H1 (cell line): ENCODE measurements at regions not wholly inside any gene's neighbourhood (a gene's known extent, or its start where the extent isn't known, plus 50 kb on each side); places are given as distances from the start of the nearest gene placed in this dataset.

Experiments used
- CTCF ChIA-PET: fragments of 300-600 bp; sonication (Branson Sonifier 250); formaldehyde crosslinking; loops from one replicate; lab custom pipeline; 2021; ENCODE audit not compliant: partially characterized antibody; lab: Charles Lee
- POLR2A ChIA-PET: fragments of 300-600 bp; sonication (Branson Sonifier 250); formaldehyde crosslinking; loops from one replicate; lab custom pipeline; 2021; ENCODE audit warnings: inconsistent platforms; ENCODE audit not compliant: partially characterized antibody; lab: Charles Lee
- DNase-seq, 2 experiments: peaks; one replicate each; pipeline versions ENCODE4 v3.0.0 to v3.0.0-alpha.2; 2010 to 2022; ENCODE audit warnings: low spot score in 2 of 2, low read depth in 1 of 2, mixed read lengths in 1 of 2
- FAIRE-seq: peaks from 2 replicates; lab custom pipeline; 2011; peaks lifted over from hg19 to GRCh38; lab: Jason Lieb, UNC
- H2AFZ ChIP-seq: 2 replicates; pipeline ENCODE4 v1.8.1; 2012; ENCODE audit warnings: low read length, inconsistent platforms
- H2AK5ac ChIP-seq: 2 replicates; pipeline ENCODE4 v1.6.1; 2013; ENCODE audit warnings: low read depth, low read length
- H2BK120ac ChIP-seq: replicated peaks from 2 replicates; pipeline ENCODE3; 2013; ENCODE audit warnings: low read depth, low read length, inconsistent platforms
- H2BK12ac ChIP-seq: 2 replicates; pipeline ENCODE4 v1.6.1; 2013; ENCODE audit warnings: low read depth, low read length
- H2BK15ac ChIP-seq: 2 replicates; pipeline ENCODE4 v1.6.1; 2013; ENCODE audit warnings: low read length
- H2BK20ac ChIP-seq: 2 replicates; pipeline ENCODE4 v1.6.1; 2013; ENCODE audit warnings: low read length
- H2BK5ac ChIP-seq: 2 replicates; pipeline ENCODE4 v1.6.1; 2013; ENCODE audit warnings: low read depth, low read length
- H3K14ac ChIP-seq: 2 replicates; pipeline ENCODE4 v1.6.1; 2013; ENCODE audit warnings: inconsistent platforms; ENCODE audit not compliant: insufficient read length
- H3K18ac ChIP-seq: 2 replicates; pipeline ENCODE4 v1.6.1; 2013; ENCODE audit warnings: low read length; ENCODE audit errors: extremely low read depth
- H3K23ac ChIP-seq: 2 replicates; pipeline ENCODE4 v1.6.1; 2013; ENCODE audit warnings: inconsistent platforms; ENCODE audit not compliant: insufficient read length
- H3K23me2 ChIP-seq: 2 replicates; pipeline ENCODE4 v1.6.1; 2013; ENCODE audit warnings: low read depth, low read length
- H3K27ac ChIP-seq: 2 replicates; pipeline ENCODE4 v1.6.1; 2011; ENCODE audit warnings: low read depth, low read length, inconsistent platforms
- H3K27me3 ChIP-seq, 4 experiments: replicated peaks in 1 of 4; 1 replicate in 1 of 4; 2 replicates in 3 of 4; pipeline versions ENCODE4 v1.6.1 to v1.8.1; 2011 to 2013; ENCODE audit warnings: low read length in 3 of 4, mild to moderate bottlenecking in 3 of 4, inconsistent platforms in 2 of 4, mixed read lengths in 2 of 4, moderate library complexity in 1 of 4; ENCODE audit not compliant: control insufficient read depth in 3 of 4, insufficient read depth in 3 of 4; ENCODE audit errors: extremely low read depth in 1 of 4
- H3K36me3 ChIP-seq, 4 experiments: 2 replicates each; pipeline versions ENCODE4 v1.6.1 to v1.8.1; 2011 to 2013; ENCODE audit warnings: mild to moderate bottlenecking in 4 of 4, low read length in 3 of 4, moderate library complexity in 2 of 4, control low read depth in 1 of 4, inconsistent platforms in 1 of 4; ENCODE audit not compliant: insufficient read depth in 4 of 4, control insufficient read depth in 2 of 4
- H3K4ac ChIP-seq: replicated peaks from 2 replicates; pipeline ENCODE3; 2013; ENCODE audit warnings: low read length, low read depth, mixed read lengths, inconsistent platforms; ENCODE audit not compliant: insufficient read length
- H3K4me1 ChIP-seq, 4 experiments: replicated peaks in 1 of 4; 1 replicate in 1 of 4; 2 replicates in 3 of 4; pipeline versions ENCODE4 v1.6.1 to v1.8.1; 2011 to 2013; ENCODE audit warnings: low read length in 3 of 4, inconsistent platforms in 2 of 4, mixed read lengths in 1 of 4; ENCODE audit not compliant: insufficient read depth in 4 of 4, control insufficient read depth in 3 of 4
- H3K4me2 ChIP-seq, 2 experiments: 2 replicates each; pipeline versions ENCODE4 v1.6.1 to v1.8.1; 2011 to 2013; ENCODE audit warnings: low read depth in 2 of 2, low read length in 2 of 2, control low read depth in 1 of 2, inconsistent platforms in 1 of 2, mild to moderate bottlenecking in 1 of 2; ENCODE audit not compliant: insufficient read depth in 1 of 2
- H3K4me3 ChIP-seq, 4 experiments: fragments of 200-600, 300-600 bp in 1 of 4; sonication (generic), shearing (Covaris generic), sonication (Bioruptor Twin) in 1 of 4; 2 replicates each; pipeline versions ENCODE4 v1.5.1 to v1.8.1; 2011 to 2016; ENCODE audit warnings: low read length in 4 of 4, low read depth in 3 of 4, control low read depth in 2 of 4, inconsistent platforms in 2 of 4, mild to moderate bottlenecking in 2 of 4, mixed read lengths in 1 of 4, moderate library complexity in 1 of 4; ENCODE audit not compliant: insufficient read depth in 2 of 4; ENCODE audit errors: extremely low read depth in 1 of 4
- H3K56ac ChIP-seq: replicated peaks from 2 replicates; pipeline ENCODE3; 2013; ENCODE audit warnings: low read depth, mild to moderate bottlenecking, mixed read lengths, low read length, inconsistent platforms; ENCODE audit not compliant: insufficient read length
- H3K79me1 ChIP-seq: 2 replicates; pipeline ENCODE4 v1.6.1; 2013; ENCODE audit warnings: low read depth, low read length, control low read depth
- H3K79me2 ChIP-seq, 2 experiments: 2 replicates each; pipeline versions ENCODE4 v1.6.1 to v1.8.1; 2012 to 2013; ENCODE audit warnings: low read length in 2 of 2, mild to moderate bottlenecking in 2 of 2, inconsistent platforms in 1 of 2; ENCODE audit not compliant: insufficient read depth in 2 of 2, control insufficient read depth in 1 of 2
- H3K9ac ChIP-seq, 4 experiments: replicated peaks in 1 of 4; 1 replicate in 1 of 4; 2 replicates in 3 of 4; pipeline versions ENCODE4 v1.6.1 to v1.8.1; 2011 to 2013; ENCODE audit warnings: low read depth in 3 of 4, low read length in 3 of 4, control low read depth in 2 of 4, mild to moderate bottlenecking in 2 of 4, moderate library complexity in 2 of 4, inconsistent platforms in 1 of 4; ENCODE audit errors: extremely low read depth in 1 of 4
- H3K9me3 ChIP-seq, 2 experiments: 2 replicates each; pipeline versions ENCODE4 v1.6.1 to v1.8.1; 2012 to 2013; ENCODE audit warnings: mild to moderate bottlenecking in 2 of 2, moderate library complexity in 2 of 2, control low read depth in 1 of 2, inconsistent platforms in 1 of 2, low read depth in 1 of 2, low read length in 1 of 2, mixed read lengths in 1 of 2; ENCODE audit not compliant: insufficient read depth in 2 of 2
- H4K20me1 ChIP-seq, 2 experiments: replicated peaks in 1 of 2; 2 replicates each; pipeline versions ENCODE3 to v1.8.1; 2011 to 2013; ENCODE audit warnings: inconsistent platforms in 2 of 2, low read length in 2 of 2, mild to moderate bottlenecking in 1 of 2; ENCODE audit not compliant: insufficient read depth in 2 of 2, control insufficient read depth in 1 of 2
- H4K5ac ChIP-seq: 2 replicates; pipeline ENCODE4 v1.6.1; 2013; ENCODE audit warnings: low read length, low read depth, mixed read lengths, inconsistent platforms; ENCODE audit not compliant: insufficient read length
- H4K8ac ChIP-seq: 2 replicates; pipeline ENCODE4 v1.8.0; 2013; ENCODE audit warnings: mild to moderate bottlenecking, moderate library complexity, low read length, inconsistent platforms; ENCODE audit not compliant: insufficient read depth; ENCODE audit errors: extremely low read depth
- H4K91ac ChIP-seq: replicated peaks from 2 replicates; pipeline ENCODE3; 2013; ENCODE audit warnings: low read length, mixed read lengths, inconsistent platforms; ENCODE audit not compliant: insufficient read length
- CBX8 ChIP-seq: fragments of 300-800, 300-1000 bp; sonication (generic); IDR thresholded peaks from 2 replicates; pipeline ENCODE4 v1.7.1; 2016; ENCODE audit warnings: low read depth, low read length, borderline replicate concordance
- CEBPB ChIP-seq: IDR thresholded peaks from 2 replicates; pipeline ENCODE4 v1.6.1; 2012; ENCODE audit warnings: low read depth, low read length
- CHD2 ChIP-seq: IDR thresholded peaks from 2 replicates; pipeline ENCODE4 v1.6.1; 2012; ENCODE audit warnings: low read length, improper control_type of control experiment
- FOSL1 ChIP-seq: IDR thresholded peaks from 2 replicates; pipeline ENCODE4 v1.6.1; 2011; ENCODE audit warnings: mild to moderate bottlenecking, low read depth, low read length, moderate library complexity; ENCODE audit not compliant: insufficient read depth
- POU5F1 ChIP-seq: IDR thresholded peaks from 2 replicates; pipeline ENCODE4 v1.6.1; 2011; ENCODE audit warnings: low read depth, mild to moderate bottlenecking, low read length, moderate library complexity
- RAD21 ChIP-seq, 2 experiments: IDR thresholded peaks in 1 of 2; conservative IDR thresholded peaks in 1 of 2; 2 replicates each; pipeline ENCODE4 v1.6.1; 2011; ENCODE audit warnings: low read depth in 2 of 2, low read length in 2 of 2, improper control_type of control experiment in 1 of 2, inconsistent platforms in 1 of 2, mild to moderate bottlenecking in 1 of 2, moderate library complexity in 1 of 2
- SIRT6 ChIP-seq: IDR thresholded peaks from one replicate; pipeline ENCODE4 v1.7.1; 2012; ENCODE audit warnings: low read length, inconsistent platforms
- SP4 ChIP-seq: IDR thresholded peaks from 2 replicates; pipeline ENCODE4 v1.6.1; 2012; ENCODE audit warnings: low read length, inconsistent platforms
- TBP ChIP-seq: IDR thresholded peaks from 2 replicates; pipeline ENCODE4 v1.6.1; 2011; ENCODE audit warnings: low read depth, low read length, improper control_type of control experiment
- WGBS, 2 experiments: shearing (Covaris generic) in 1 of 2; methylation state at CpG; one replicate each; pipeline versions ENCODE4 v1.1.6 to v1.1.7; 2013 to 2015; ENCODE audit warnings: low lambda C conversion rate in 2 of 2, mixed read lengths in 2 of 2, inconsistent platforms in 1 of 2, low coverage in 1 of 2, missing lambda C conversion rate in 1 of 2; ENCODE audit not compliant: insufficient replicate concordance in 2 of 2, insufficient coverage in 1 of 2, insufficient read length in 1 of 2; ENCODE audit errors: extremely low coverage in 1 of 2, missing lambda C conversion rate in 1 of 2; 5-methylcytosine and 5-hydroxymethylcytosine counted together
- TF ChIP-seq, protein P1 (sequence below): IDR thresholded peaks from 2 replicates; pipeline ENCODE4 v1.6.1; 2012; ENCODE audit warnings: inconsistent platforms
- TF ChIP-seq, protein P2 (sequence below): IDR thresholded peaks from 2 replicates; pipeline ENCODE4 v1.6.1; 2012; ENCODE audit warnings: low read length, inconsistent platforms

DNA sequence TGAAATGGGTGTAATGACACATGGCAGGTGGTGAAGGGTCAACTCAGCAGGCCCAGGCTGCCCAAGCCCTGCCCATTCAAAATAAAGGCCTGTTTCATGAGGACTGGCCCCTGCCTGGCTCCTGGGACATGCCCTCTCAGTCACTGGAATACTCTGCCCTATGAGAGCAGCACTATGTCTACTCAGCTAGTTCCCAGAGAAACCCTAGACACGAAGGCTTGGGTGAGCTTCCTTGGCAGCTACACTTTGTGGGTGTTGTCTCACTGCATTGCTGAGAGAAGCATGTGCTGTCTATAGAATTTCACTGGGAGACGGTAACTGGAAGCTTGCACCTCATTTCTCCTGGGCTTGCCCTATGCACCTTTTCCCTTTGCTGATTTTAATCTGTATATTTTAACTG is 752.8 kb downstream of the LIG4 start:
- H3K9ac ChIP-seq = peak overlapping the region in 1 of 4 experiments; percentile 34; a peak in 1 of 7 replicates
- no peak overlapping the region; the same call in 1 of the 2 replicates for H2AK5ac ChIP-seq
- no peak overlapping the region for H3K56ac ChIP-seq
- no peak overlapping the region for H2BK5ac ChIP-seq
- H2AFZ ChIP-seq = no peak overlapping the region
- no peak overlapping the region for H2BK120ac ChIP-seq
- H3K4ac ChIP-seq = no peak overlapping the region
- 94% methylated on average over 2 of the region's 2 CpGs; no CpG with 5 or more reads in 1 of the 2 experiments for WGBS, 2 experiments
- H2BK15ac ChIP-seq = no peak overlapping the region
- H3K9me3 ChIP-seq = no peaks in the 10 kb centered on the region
- H4K20me1 ChIP-seq = no peaks in the 10 kb centered on the region
- H4K8ac ChIP-seq = no peak overlapping the region
- no peak overlapping the region for H3K4me2 ChIP-seq
- H3K36me3 ChIP-seq = no peaks in the 10 kb centered on the region
- no peaks in the 10 kb centered on the region for H3K79me1 ChIP-seq
- no peak overlapping the region for H3K23ac ChIP-seq
- H3K23me2 ChIP-seq = no peaks in the 10 kb centered on the region
- no peak overlapping the region for H2BK20ac ChIP-seq
- no peak overlapping the region for H3K14ac ChIP-seq
- no peak overlapping the region for H2BK12ac ChIP-seq
- FAIRE-seq (no peak), DNase-seq (no peak)
- no peak overlapping the region for H3K4me3 ChIP-seq
- no peak overlapping the region for H4K5ac ChIP-seq
- no peaks in the 10 kb centered on the region for H3K79me2 ChIP-seq
- H4K91ac ChIP-seq = no peak overlapping the region
- no peak for TF ChIP-seq FOSL1
- TF ChIP-seq SIRT6 = no peak
- TF ChIP-seq RAD21 (IDR thresholded peaks at IDR 0.05 in 1 of 2, conservative IDR thresholded peaks at IDR 0.05 in 1 of 2; ENCODE audit: low read depth in 2 of 2, low read length in 2 of 2) = no peak
- TF ChIP-seq, protein P1, sequence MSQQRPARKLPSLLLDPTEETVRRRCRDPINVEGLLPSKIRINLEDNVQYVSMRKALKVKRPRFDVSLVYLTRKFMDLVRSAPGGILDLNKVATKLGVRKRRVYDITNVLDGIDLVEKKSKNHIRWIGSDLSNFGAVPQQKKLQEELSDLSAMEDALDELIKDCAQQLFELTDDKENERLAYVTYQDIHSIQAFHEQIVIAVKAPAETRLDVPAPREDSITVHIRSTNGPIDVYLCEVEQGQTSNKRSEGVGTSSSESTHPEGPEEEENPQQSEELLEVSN = no peak
- TF ChIP-seq CEBPB = no peak
- no peak for TF ChIP-seq CBX8
- TF ChIP-seq, protein P2, sequence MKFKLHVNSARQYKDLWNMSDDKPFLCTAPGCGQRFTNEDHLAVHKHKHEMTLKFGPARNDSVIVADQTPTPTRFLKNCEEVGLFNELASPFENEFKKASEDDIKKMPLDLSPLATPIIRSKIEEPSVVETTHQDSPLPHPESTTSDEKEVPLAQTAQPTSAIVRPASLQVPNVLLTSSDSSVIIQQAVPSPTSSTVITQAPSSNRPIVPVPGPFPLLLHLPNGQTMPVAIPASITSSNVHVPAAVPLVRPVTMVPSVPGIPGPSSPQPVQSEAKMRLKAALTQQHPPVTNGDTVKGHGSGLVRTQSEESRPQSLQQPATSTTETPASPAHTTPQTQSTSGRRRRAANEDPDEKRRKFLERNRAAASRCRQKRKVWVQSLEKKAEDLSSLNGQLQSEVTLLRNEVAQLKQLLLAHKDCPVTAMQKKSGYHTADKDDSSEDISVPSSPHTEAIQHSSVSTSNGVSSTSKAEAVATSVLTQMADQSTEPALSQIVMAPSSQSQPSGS = no peak
- no peak for TF ChIP-seq SP4
- no peak for TF ChIP-seq POU5F1
- no peak for TF ChIP-seq TBP
- TF ChIP-seq CHD2 = no peak
- POLR2A ChIA-PET = no interaction called here
- H3K27ac ChIP-seq = no peak overlapping the region
- CTCF ChIA-PET = no interaction called here
- peaks cover 0 to 8% (median 0%) of the 10 kb centered on the region in 4 experiments; a peak in 2 of 7 replicates for H3K4me1 ChIP-seq
- H3K27me3 ChIP-seq = no peaks in the 10 kb centered on the region
- H3K18ac ChIP-seq = no peak overlapping the region
